Activated T-cell treated with anti-CD3 and anti-CD28 coated beads, Interleukin-2, amount 50 U/mL, for 4 hours (primary cell): ENCODE measurements at regions not wholly inside any gene's neighbourhood (a gene's known extent, or its start where the extent isn't known, plus 50 kb on each side); places are given as distances from the start of the nearest gene placed in this dataset.

Experiments
- ATAC-seq, 2 donors: fragments of 200-7000 bp; cut with Tn5 transposase; one replicate each; pipeline ENCODE4 v1.10.0; 2021
- DNase-seq: peaks from one replicate; pipeline ENCODE4 v3.0.0-alpha.2; 2020
- H3K27me3 Mint-ChIP-seq: one replicate; pipeline ENCODE4 v1.8.0; 2021; ENCODE audit warnings: low read depth, mixed read lengths
- H3K36me3 Mint-ChIP-seq: one replicate; pipeline ENCODE4 v1.8.0; 2022; ENCODE audit warnings: mixed read lengths; ENCODE audit not compliant: insufficient read depth
- H3K4me1 Mint-ChIP-seq: one replicate; pipeline ENCODE4 v1.8.0; 2021; ENCODE audit warnings: low read depth, mixed read lengths
- H3K4me3 Mint-ChIP-seq: one replicate; pipeline ENCODE4 v1.8.0; 2021; ENCODE audit warnings: mild to moderate bottlenecking, moderate library complexity, mixed read lengths
- H3K9me3 Mint-ChIP-seq: one replicate; pipeline ENCODE4 v1.8.0; 2021; ENCODE audit warnings: mixed read lengths

- ATAC-seq (no peak), DNase-seq (no peak)
- Mint-ChIP-seq H3K4me3 (no peak overlapping the region), H3K27me3 (peaks cover 3% of the 10 kb centered on the region), H3K9me3 (no peaks in the 10 kb centered on the region), H3K4me1 (peaks cover 12% of the 10 kb centered on the region), H3K36me3 (no peaks in the 10 kb centered on the region)
Observed at GRCh38 chr6:11654876-11655275, 117.3 kb downstream of the TMEM170B start.

DNA sequence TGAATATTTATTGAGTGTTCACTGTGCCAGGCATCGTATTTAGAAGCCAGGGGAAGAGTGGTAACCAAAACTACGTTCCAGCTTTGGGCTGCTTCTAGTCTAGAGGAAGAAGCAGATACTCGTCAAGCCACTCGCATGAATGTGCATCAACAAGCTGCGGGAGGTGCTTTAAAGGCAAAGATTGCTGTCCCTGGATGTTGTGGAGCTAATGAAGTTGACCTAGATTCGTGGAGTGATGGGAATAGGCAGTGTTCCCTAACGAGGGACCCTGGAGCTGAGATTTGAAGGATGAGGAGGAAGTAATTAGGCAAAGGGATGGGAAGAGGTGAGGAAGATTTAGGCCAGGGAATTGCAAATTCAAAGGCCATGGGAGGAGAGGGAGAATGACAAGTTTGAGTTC is 118.9 kb downstream of the TMEM170B start:
- DNase-seq = no peak
- no peaks in the 10 kb centered on the region for H3K9me3 Mint-ChIP-seq
- H3K4me1 Mint-ChIP-seq = peaks cover 12% of the 10 kb centered on the region
- peaks cover 3% of the 10 kb centered on the region for H3K27me3 Mint-ChIP-seq
- no peak overlapping the region for H3K4me3 Mint-ChIP-seq
- H3K36me3 Mint-ChIP-seq = no peaks in the 10 kb centered on the region
- ATAC-seq = no peak

- Mint-ChIP-seq H3K36me3 (no peaks in the 10 kb centered on the region), H3K9me3 (no peaks in the 10 kb centered on the region), H3K4me1 (peaks cover 3% of the 10 kb centered on the region), H3K4me3 (no peak overlapping the region), H3K27me3 (peaks cover 9% of the 10 kb centered on the region)
- no peak for ATAC-seq
- DNase-seq = no peak
Observed at GRCh38 chr6:11659757-11660156, 118.8 kb downstream of the ADTRP start.

- DNase-seq (no peak), ATAC-seq (no peak)
- no peaks in the 10 kb centered on the region for H3K36me3 Mint-ChIP-seq
- no peaks in the 10 kb centered on the region for H3K4me1 Mint-ChIP-seq
- H3K27me3 Mint-ChIP-seq = peaks cover 13% of the 10 kb centered on the region
- no peaks in the 10 kb centered on the region for H3K9me3 Mint-ChIP-seq
- H3K4me3 Mint-ChIP-seq = no peak overlapping the region
Observed at GRCh38 chr6:11662323-11662722, 116.3 kb downstream of the ADTRP start.

DNA sequence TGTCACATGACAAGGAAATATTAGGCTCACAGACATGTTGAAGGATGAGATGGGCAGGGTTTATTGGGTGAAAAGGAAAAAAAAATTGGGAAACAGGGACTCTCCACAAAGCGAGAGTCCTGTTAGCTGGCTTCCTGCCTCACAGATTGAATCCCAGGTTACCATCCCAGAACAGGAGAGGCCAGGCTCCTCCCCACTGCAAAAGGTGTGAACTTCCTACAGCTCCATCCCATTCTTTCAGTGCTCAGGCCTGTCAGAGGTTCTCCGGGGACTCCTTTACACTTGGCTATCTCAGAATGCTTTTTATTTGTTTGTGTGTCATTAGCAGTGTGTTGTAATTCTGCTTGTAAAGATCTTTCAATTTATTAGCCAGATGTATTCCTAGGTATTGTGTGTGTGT is 115.1 kb downstream of the ADTRP start:
- no peak for DNase-seq
- H3K9me3 Mint-ChIP-seq = no peaks in the 10 kb centered on the region
- H3K4me3 Mint-ChIP-seq = no peak overlapping the region
- no peaks in the 10 kb centered on the region for H3K36me3 Mint-ChIP-seq
- no peaks in the 10 kb centered on the region for H3K4me1 Mint-ChIP-seq
- H3K27me3 Mint-ChIP-seq = peaks cover 13% of the 10 kb centered on the region
- ATAC-seq = no peak
